GM18861 (cell line): ENCODE measurements at regions not wholly inside any gene's neighbourhood (a gene's known extent, or its start where the extent isn't known, plus 50 kb on each side); places are given as distances from the start of the nearest gene placed in this dataset.
"Not testable (repeated sequence)": the region's sequence is repeated elsewhere in the genome, so short reads cannot be mapped to it uniquely, and the experiment has no call there.

Experiments
- ATAC-seq: cut with Tn5 transposase; IDR thresholded peaks from one replicate; pipeline ENCODE4 v1.9.1; 2021; ENCODE audit not compliant: unreplicated experiment

DNA sequence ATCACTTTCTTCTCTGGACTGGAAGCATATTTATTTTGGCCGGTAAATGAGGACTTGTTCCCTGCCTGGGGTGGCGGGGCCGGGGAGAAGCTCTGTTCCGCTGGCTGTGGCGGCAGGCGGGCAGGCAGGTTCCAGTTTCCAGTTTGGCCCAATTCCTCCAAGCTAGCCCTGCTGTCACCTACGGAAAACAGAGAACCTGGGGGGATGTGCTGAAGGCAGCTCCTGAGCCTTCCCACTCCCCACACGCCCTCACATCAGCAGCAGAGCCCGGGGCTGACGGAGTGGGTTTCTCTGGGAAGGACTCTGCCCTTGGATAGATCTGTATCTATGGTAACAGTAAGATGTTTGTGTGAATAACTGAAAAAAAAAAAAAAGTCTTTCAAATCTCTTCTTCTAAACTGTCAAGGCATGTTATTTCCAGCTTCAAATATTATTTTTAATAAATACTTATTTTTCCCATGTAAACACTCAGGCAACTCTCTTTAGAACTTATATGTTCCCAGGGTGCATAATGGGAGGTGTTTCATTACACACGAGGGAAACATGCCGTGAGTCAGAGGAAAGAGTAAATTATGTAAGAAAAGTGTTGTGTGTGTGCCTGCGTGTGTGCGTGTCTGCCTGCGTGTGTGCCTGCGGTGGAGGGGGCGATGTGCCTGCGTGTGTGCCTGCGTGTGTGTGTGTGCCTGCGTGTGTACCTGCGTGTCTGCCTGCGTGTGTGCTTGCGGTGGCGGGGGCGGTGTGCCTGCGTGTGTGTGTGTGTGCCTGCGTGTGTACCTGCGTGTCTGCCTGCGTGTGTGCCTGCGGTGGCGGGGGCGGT, 116.1 kb upstream of the ZNF516 start:
- no peak for ATAC-seq

DNA sequence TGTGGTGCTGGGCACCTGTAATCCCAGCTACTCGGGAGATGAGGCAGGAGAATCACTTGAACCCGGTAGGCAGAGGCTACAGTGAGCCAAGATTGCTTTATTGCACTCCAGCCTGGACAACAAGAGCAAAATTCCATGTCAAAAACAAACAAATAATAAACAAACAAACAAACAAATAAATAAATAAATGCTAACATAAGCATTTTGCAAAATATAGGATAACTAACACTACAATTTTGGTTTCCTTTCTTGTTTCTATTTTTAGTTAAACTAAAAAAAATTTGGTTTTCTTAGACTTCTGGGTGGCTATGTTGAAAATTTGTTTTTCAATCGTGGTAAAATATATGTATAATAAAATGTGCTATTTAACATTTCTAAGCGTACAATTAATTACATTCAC, 115.0 kb upstream of the ZNF516 start:
- ATAC-seq = no peak

DNA sequence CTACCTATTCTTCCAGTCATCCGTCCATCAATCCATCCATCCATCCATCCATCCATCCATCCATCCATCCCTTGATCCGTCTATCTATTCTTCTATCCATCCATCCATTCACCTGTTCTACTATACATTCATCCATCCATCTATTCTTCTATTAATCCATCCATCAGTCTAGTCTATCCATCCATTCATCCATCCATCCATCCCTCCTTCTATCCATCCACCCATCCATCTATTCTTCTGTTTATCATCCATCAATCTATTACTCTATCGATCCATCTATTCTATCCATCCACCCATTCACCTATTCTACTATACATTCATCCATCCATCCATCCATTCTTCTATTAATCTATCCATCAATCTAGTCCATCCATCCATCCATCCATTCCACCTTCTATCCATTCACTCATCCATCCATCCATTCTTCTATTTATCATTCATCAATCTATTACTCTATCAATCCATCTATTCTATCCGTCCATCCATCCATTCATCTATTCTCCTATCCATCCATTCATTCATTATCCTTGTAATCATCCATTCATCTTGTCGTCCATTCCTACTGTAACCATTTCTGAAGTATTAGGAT, 110.4 kb upstream of the ZNF516 start:
- no peak for ATAC-seq

DNA sequence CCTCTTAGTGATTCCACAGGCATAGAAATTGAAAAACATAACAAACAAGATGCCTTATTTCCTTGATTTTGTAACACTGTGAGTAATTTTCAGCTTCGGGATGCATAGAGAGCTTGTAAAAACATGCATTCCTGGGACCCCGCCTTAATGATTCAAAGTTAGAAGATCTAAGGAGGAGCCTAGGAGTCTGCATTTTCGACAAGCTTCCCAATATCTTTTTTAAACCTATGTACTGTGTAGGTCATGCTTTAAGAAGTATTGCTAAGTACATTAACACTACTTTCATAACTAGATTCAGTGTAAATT, 109.8 kb upstream of the ZNF516 start:
- ATAC-seq = no peak

DNA sequence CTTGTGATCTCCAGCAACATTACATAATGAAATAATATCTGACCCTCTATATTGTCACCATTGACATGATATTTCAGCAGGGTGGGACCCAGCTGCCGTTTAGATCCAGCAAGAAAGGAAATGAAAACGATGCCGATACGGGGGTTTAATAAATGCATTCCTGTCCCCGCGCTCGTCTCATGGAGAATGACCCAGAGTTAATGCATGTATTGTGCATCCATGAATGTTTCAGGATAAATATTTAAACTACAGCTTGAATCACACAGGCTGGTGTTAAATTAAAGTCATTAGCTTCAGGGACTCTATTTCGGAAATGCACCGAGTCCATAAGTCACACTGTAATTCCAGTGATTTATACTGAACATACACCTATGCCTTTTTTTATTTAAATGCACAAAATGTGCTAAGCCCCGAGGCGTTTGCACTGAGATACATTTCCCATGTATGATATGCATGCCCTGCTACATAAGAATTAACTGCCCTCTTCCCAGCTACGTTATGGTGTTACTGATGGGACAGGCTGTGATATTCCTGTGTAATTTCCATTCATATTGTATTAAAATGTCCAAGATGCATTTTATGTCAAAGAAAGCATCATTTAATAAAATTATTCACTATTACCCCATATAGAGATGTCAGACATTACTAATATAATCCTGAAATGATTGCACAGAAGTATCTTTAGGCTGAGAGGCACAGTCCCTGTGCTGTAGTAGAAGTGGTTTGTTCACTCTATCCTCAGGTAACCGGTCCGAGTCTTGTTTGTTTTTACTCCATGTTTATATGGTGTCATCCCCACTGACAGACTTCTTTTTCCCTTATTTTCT, 109.3 kb upstream of the ZNF516 start:
- ATAC-seq = no peak

DNA sequence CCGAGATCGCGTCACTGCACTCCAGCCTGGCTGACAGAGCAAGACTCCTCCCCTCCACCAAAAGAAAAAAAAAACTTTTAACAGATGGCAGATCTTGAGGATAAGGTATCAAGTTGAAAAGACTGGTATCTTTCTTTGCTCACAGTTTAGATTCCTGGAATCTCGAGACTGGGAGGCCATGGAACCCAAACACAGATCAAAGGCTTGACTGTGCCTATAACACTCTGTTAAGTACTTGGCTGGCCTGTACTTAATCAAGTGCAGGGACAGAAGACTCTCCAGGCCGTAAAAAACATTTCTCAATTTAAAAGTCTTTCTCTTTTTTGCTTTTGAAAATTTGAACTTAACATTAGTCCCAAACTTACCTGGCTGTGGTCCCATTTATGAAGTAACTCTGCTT, 107.1 kb upstream of the ZNF516 start:
- no peak for ATAC-seq

DNA sequence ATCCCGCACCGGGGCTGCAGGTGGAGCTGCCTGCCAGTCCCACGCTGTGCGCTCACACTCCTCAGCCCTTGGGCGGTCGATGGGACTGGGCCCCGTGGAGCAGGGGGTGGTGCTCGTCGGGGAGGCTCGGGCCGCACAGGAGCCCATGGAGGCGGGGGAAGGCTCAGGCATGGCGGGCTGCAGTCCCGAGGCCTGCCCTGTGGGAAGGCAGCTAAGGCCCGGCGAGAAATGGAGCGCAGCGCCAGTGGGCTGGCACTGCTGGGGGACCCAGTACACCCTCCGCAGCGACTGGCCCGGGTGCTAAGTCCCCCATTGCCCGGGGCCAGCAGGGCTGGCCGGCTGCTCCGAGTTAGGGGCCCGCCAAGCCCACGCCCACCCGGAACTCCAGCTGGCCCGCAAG, 105.0 kb upstream of the ZNF516 start:
- ATAC-seq = not testable (repeated sequence)

DNA sequence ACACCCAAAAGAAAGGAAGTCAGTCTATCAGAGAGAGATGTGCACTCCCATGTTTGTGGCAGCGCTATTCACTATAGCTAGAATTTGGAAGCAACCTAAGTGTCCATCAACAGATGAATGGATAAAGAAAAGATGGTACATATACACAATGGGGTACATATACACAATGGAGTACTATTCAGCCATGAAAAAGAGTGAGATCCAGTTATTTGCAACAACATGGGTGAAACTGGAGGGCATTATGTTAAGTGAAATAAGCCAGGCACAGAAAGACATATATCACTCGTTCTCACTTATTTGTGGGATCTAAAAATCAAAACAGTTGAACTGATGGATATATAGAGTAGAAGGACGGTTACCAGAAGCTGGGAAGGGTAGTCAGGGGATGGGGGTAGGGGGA, 99.9 kb upstream of the ZNF516 start:
- no peak for ATAC-seq

DNA sequence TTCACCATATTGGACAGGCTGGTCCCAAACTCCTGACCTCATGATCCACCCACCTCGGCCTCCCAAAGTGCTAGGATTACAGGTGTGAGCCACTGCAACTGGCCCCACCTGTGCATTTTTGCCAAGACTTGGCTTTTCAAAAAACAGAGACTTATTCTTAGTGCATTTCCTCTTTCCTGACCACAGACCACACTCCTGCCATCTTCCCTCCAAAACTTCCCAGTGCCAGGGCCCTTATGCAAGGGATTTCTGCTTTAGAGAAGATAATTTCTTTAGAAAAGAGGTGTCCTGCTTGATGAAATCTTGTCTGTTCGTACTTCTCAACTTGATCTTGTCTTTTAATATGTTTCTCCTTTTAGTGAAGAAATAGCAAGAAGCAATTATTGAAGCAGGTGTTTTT, 98.8 kb upstream of the ZNF516 start:
- no peak for ATAC-seq

DNA sequence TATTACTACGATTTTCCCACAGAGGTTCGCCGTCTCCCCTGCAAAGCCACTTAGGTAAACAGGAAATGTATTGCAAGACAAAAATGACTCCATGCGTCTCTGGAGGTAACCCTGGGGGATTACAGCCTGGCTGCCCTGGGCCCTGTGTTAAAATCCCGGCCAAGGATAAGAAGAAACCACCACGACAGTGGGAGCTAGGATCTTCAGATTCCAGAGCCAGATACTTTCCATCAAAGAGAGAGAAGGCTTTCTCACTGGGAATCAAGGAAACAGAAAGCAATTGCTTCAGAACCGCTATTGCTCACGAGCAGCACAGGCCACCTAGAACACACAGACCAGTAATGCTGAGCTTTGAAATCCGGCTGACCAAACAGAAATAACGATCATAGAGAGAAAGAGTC, 97.9 kb upstream of the ZNF516 start:
- ATAC-seq = no peak

DNA sequence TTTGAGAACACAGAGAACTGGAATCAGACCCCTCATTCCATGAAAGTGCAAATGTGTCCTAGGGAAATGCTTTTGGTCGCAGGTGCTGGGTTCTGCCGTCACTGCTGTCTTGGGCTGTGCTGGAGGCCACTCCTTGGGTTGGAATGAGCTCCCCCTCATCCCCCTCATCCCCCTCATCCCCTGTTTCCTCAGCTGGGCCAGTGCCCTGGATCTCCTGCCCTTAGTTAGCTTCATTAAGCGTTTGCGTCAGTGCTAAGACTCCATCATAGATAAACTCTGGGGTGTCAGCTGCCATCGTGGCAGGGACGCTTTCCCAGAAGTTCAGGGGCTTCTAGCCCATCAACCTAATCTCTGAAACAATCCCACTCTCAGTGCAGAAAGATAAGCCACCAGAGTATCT, 97.1 kb upstream of the ZNF516 start:
- no peak for ATAC-seq

DNA sequence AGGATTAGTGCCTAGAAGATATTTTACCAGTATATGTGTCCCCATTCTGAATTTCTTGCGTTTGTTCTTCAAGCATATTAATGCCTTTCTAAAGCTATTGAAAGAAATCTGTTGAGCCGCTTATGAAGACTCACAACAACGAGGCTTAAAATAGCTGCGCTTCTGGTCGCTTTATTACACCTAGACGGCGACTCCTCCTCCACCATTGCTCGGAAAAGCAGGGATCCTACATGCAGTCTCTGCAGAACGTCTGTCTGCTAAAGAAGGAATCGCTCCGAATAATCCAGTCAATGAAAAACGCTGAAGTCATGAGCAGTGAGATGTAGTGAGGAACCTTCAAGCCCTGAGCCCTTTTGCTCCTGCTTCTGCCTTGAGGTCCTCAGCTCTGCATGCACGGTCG, 94.8 kb upstream of the ZNF516 start:
- ATAC-seq = no peak

DNA sequence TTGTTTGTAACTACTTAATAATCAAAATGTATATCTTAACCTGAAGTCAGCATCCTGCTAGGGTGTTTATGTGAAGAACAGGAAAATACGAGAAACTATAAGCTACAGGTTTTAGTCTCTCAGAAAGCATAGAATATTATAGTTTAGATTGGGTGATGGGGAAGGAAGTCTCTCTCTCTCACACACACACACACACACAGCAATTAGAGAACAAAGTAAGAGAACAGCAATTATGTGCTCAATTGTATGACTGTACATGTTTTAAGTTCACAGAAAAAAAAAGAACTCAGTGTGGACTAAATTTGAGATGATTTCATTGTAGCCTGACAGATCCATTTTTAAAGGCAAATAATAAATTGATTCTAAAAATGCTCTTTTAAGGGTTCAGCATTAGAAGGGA, 94.3 kb upstream of the ZNF516 start:
- ATAC-seq = no peak

DNA sequence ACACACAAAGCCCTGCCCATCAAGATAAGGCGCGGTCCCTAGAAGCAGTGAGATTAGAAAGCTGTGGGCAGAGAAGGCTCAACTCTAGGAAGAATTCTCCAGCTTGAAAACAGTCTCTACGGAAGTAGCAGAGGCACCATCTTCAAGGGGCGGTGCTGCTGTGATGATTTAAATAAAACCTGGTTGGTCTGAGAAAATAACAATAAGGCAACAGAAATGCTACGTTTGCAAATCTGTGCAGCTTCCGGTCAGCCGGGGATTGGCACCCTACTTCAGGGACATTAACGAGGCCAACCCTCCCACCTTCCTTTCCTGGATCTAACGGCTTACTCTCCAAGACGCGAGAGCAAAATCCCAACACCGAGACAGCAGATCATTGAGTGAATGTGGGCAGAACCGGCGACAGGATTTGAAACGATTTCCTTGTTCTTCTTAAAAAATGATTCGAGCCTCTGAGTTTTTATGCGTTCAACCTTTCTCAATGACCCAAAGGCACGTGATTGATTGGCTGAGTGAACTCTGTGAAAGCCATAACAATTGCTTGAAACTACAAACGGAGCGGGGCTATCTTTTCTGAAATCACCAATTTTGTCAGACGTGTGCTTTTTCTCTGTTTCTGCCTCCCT, 93.7 kb upstream of the ZNF516 start:
- no peak for ATAC-seq

DNA sequence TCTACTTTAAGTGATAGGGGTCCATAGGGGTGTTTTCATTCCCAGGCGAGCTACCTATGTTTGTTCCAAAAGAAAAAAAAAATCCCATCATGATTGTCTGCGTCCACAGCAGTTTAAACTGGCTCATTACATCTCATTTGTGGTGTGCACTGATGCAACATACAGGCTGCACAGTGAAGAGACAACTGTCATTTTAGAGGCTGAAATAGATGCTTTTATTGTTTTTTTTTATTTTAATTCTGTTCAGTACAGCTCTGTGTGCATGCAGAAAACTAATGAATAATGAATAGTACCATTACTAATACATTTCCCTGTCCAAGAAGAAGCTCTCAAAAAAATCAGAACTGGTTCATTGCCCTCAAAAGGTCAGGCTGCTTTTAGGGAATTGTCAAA, 92.8 kb upstream of the ZNF516 start:
- no peak for ATAC-seq

DNA sequence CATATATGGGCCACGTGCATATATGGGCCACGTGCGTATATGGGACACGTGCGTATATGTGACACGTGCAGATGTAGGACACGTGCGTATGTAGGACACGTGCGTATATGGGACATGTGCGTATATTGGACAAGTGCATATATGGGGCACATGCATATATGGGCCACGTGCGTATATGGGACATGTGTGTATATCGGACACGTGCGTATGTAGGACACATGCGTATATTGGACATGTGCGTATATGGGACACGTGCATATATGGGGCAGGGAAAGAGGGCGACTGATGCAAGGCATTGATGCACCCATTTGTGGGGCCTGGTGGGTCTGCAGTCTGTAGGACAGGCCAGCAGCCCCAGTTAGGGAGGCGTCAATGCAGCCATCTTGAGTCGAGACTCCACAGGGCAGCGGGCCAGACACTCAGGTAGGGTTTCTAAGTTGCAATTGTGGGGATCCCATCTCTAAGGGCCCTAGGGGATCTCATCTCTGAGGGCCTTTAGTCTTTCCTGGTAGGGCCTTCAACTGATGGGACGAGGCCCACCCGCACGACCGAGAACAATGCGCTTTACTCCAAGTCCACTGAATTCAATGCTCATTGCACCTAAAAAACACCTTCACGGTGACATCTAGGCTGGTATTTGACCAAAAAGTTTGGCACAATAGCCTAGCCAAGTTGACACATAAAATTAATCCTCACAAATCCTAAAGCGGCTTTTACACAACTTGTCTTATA, 92.3 kb upstream of the ZNF516 start:
- ATAC-seq = no peak

DNA sequence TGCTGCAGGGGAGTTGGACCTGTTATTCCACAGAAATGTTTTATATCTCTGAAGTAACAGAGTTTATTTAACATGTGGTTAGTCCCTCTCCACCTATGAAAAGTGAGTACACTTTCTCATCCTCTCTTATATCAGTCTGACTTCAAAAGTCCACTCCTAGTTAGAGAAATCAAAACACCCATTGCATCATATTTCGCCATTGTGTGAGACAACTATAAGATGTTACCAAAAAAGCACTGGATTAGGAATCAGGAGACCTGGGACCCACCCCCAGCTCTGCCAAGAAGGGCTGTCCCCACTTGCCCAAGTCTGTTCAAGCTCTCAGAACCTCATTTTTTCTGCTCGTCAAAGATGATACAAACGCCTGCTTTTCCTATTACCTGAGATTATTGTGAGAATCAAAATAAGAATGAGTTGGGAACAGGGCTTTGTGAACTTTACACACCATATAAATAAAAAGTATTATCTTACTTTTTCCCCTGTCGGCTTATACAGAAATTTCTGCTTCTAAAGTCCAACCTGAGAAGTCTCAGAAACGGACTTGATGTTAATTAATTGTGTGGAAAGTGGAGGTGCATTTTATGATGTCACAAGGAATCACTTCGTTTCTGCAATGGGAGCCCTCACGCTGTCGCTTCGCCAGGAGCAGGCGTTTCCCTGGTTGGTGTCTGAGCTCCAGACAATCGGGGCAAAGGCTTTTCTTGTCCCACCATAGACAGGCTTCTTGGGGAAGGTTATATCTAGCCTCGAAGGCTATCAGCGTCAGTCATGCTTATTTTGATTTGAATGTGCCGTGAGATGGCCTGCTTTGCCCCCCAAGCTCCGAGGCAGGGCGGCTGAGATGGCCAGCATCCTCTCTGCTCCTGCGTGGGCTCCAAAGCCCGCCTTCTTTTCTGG, 89.6 kb upstream of the ZNF516 start:
- ATAC-seq = no peak

DNA sequence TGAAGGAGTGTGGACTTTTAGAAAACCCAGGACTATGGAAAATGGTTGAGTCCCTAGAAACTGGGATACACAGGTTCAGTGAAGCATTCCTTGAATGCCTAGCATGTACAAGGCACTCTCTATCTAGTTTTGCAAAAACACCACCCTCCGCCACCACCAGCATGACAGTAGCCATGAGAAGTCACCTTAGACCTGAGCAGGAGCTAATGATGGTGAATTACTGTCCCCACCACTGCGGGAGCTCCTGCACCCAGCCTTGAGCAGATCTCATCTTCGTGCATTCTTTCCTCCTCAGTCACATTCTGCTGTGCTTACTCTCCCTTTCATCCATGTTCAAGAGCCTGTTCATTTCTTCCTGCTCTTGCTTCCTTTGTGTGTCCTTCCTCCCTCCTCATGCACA, 86.2 kb upstream of the ZNF516 start:
- ATAC-seq = no peak

DNA sequence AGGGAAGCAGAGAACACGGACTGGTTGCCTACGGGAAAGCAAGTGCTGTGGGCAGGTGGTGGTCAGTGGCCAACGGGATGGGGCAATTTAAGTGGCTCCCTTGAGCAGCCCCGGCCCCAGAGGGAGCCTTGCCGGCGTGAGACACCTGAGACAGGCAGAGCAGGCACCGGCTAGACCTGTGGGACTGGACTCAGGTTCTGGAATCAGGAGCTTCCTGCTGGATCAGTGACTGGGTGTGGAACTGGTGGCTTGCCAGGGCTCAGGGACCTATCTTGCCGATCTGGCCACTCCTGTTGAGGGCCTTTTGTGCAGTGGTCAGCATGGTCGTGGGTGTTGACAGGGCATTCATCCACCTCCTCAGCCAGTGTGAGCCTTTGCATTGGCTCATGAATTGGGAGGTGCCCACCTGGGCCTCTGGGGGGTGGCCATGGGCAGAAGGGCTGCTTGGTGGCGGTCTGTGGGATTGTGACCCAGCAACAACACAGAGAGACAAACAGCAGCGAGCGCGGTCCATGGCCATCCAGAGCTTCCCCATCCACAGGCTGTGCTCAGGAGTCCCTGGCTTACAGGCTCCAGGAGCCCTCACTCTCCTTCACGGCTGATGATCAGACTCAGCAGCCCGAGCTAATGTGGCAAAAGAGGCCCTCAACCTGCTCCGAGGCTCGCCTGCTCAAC, 85.4 kb upstream of the ZNF516 start:
- ATAC-seq = no peak

DNA sequence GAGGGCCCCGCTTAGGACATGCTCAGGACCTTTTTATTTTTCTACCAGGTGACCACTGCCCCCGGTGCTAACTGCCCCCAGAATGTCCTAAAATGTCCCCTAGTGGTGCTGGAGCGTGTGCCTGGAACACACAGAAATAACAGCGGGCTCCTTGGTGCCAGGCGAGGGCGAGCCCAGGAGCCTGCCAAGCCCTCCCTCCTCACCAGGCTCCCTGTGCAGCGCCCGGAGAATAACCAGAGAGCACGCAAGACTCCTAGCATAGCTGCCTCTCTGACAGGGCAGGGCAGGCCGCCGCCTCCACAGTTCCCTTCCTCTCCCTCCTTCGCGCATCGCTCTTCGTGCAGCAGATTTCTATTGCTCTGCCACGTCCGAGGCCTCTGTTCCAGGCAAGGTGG, 84.3 kb upstream of the ZNF516 start:
- no peak for ATAC-seq
